Ishikawa (cell line): ENCODE measurements at regions not wholly inside any gene's neighbourhood (a gene's known extent, or its start where the extent isn't known, plus 50 kb on each side); places are given as distances from the start of the nearest gene placed in this dataset.

Experiments used
- CREB1 ChIP-seq: IDR thresholded peaks from 2 replicates; pipeline ENCODE4 v1.6.1; 2012; ENCODE audit warnings: low read depth
- EP300 ChIP-seq: IDR thresholded peaks from 2 replicates; pipeline ENCODE4 v1.6.1; 2012; ENCODE audit warnings: borderline replicate concordance
- FOXM1 ChIP-seq: IDR thresholded peaks from 2 replicates; pipeline ENCODE4 v1.6.1; 2012; ENCODE audit warnings: low read depth, borderline replicate concordance
- MAX ChIP-seq: IDR thresholded peaks from 2 replicates; pipeline ENCODE4 v1.6.1; 2012
- NFIC ChIP-seq: IDR thresholded peaks from 2 replicates; pipeline ENCODE4 v1.6.1; 2012
- RAD21 ChIP-seq: IDR thresholded peaks from 2 replicates; pipeline ENCODE4 v1.6.1; 2012; ENCODE audit warnings: low read depth
- REST ChIP-seq: IDR thresholded peaks from 2 replicates; pipeline ENCODE4 v1.6.1; 2012; ENCODE audit warnings: low read depth, mild to moderate bottlenecking
- TAF1 ChIP-seq: IDR thresholded peaks from 2 replicates; pipeline ENCODE4 v1.6.1; 2012; ENCODE audit warnings: low read depth, mild to moderate bottlenecking
- TCF12 ChIP-seq: IDR thresholded peaks from 2 replicates; pipeline ENCODE4 v1.6.1; 2012; ENCODE audit warnings: low read depth
- USF1 ChIP-seq: IDR thresholded peaks from 2 replicates; pipeline ENCODE4 v1.6.1; 2012
- YY1 ChIP-seq: IDR thresholded peaks from 2 replicates; pipeline ENCODE4 v1.6.1; 2012; ENCODE audit warnings: low read depth
- ZBTB7A ChIP-seq: IDR thresholded peaks from 2 replicates; pipeline ENCODE4 v1.6.1; 2012; ENCODE audit warnings: low read depth

GRCh38 chr21:22703521-22703920, 1705.3 kb downstream of the NCAM2 start:
- TF ChIP-seq FOXM1 (no peak), REST (no peak), ZBTB7A (no peak), TAF1 (no peak), EP300 (no peak), YY1 (no peak), TCF12 (no peak), MAX (no peak), RAD21 (no peak), USF1 (no peak), CREB1 (no peak), NFIC (no peak)
